Trophoblast cell (in vitro differentiated cells and primary cell): ENCODE measurements at regions not wholly inside any gene's neighbourhood (a gene's known extent, or its start where the extent isn't known, plus 50 kb on each side); places are given as distances from the start of the nearest gene placed in this dataset.

Experiments used
- DNase-seq, 2 donors: peaks; one replicate each; pipeline ENCODE4 v3.0.0-alpha.2; 2016
- H2AFZ ChIP-seq: 2 replicates; pipeline ENCODE4 v1.6.1; 2013; ENCODE audit warnings: low read length, moderate library complexity, mild to moderate bottlenecking; ENCODE audit not compliant: insufficient read depth, poor library complexity
- H2AK5ac ChIP-seq: 2 replicates; pipeline ENCODE4 v1.6.1; 2013; ENCODE audit warnings: mild to moderate bottlenecking, low read length
- H2BK120ac ChIP-seq: 2 replicates; pipeline ENCODE4 v1.6.1; 2013; ENCODE audit warnings: low read length, mild to moderate bottlenecking, moderate library complexity; ENCODE audit not compliant: insufficient read depth, poor library complexity
- H2BK12ac ChIP-seq: 2 replicates; pipeline ENCODE4 v1.6.1; 2013; ENCODE audit warnings: mild to moderate bottlenecking, low read length, moderate library complexity
- H2BK5ac ChIP-seq: 2 replicates; pipeline ENCODE4 v1.6.1; 2013; ENCODE audit warnings: low read length, low read depth, moderate library complexity, mild to moderate bottlenecking; ENCODE audit not compliant: poor library complexity
- H3K14ac ChIP-seq: 2 replicates; pipeline ENCODE4 v1.6.1; 2013; ENCODE audit warnings: mild to moderate bottlenecking, low read length
- H3K18ac ChIP-seq: 2 replicates; pipeline ENCODE4 v1.6.1; 2013; ENCODE audit warnings: mild to moderate bottlenecking, low read length
- H3K23ac ChIP-seq: 2 replicates; pipeline ENCODE4 v1.6.1; 2013; ENCODE audit warnings: low read length
- H3K27ac ChIP-seq: 2 replicates; pipeline ENCODE4 v1.5.1; 2013; ENCODE audit warnings: low read depth, mild to moderate bottlenecking, inconsistent platforms, low read length, moderate library complexity
- H3K27me3 ChIP-seq: 2 replicates; pipeline ENCODE4 v1.6.1; 2013; ENCODE audit warnings: inconsistent platforms, mild to moderate bottlenecking, low read length, moderate library complexity; ENCODE audit not compliant: insufficient read depth
- H3K36me3 ChIP-seq, 2 experiments: 1 replicate in 1 of 2; 2 replicates in 1 of 2; pipeline ENCODE4 v1.6.1; 2013; ENCODE audit warnings: low read length in 2 of 2, mild to moderate bottlenecking in 2 of 2, moderate library complexity in 1 of 2; ENCODE audit not compliant: insufficient read depth in 2 of 2, control insufficient read depth in 1 of 2
- H3K4ac ChIP-seq: 2 replicates; pipeline ENCODE4 v1.6.1; 2013; ENCODE audit warnings: low read depth, mild to moderate bottlenecking, low read length, moderate library complexity
- H3K4me1 ChIP-seq, 2 experiments: 1 replicate in 1 of 2; 2 replicates in 1 of 2; pipeline ENCODE4 v1.6.1; 2013; ENCODE audit warnings: low read length in 2 of 2, mild to moderate bottlenecking in 2 of 2, moderate library complexity in 1 of 2; ENCODE audit not compliant: insufficient read depth in 2 of 2, control insufficient read depth in 1 of 2
- H3K4me2 ChIP-seq: 2 replicates; pipeline ENCODE4 v1.6.1; 2013; ENCODE audit warnings: inconsistent platforms, mild to moderate bottlenecking, low read length, moderate library complexity
- H3K4me3 ChIP-seq: 2 replicates; pipeline ENCODE4 v1.5.1; 2013; ENCODE audit warnings: mild to moderate bottlenecking, low read depth, low read length, inconsistent platforms
- H3K79me1 ChIP-seq: one replicate; pipeline ENCODE4 v1.6.1; 2013; ENCODE audit warnings: low read length
- H3K79me2 ChIP-seq: 2 replicates; pipeline ENCODE4 v1.6.1; 2013; ENCODE audit warnings: low read length, mild to moderate bottlenecking; ENCODE audit not compliant: control insufficient read depth, insufficient read depth, poor library complexity
- H3K9ac ChIP-seq: 2 replicates; pipeline ENCODE4 v1.6.1; 2013; ENCODE audit warnings: mild to moderate bottlenecking, low read length
- H3K9me3 ChIP-seq: 2 replicates; pipeline ENCODE4 v1.6.1; 2013; ENCODE audit warnings: low read depth, mild to moderate bottlenecking, control low read depth, inconsistent platforms, low read length; ENCODE audit not compliant: insufficient read depth
- H4K12ac ChIP-seq: 2 replicates; pipeline ENCODE4 v1.6.1; 2013; ENCODE audit warnings: low read depth, mild to moderate bottlenecking, low read length, moderate library complexity
- H4K8ac ChIP-seq: 2 replicates; pipeline ENCODE4 v1.6.1; 2013; ENCODE audit warnings: low read depth, mild to moderate bottlenecking, low read length, moderate library complexity
- H4K91ac ChIP-seq: one replicate; pipeline ENCODE4 v1.6.1; 2013; ENCODE audit warnings: low read depth, mild to moderate bottlenecking, low read length, moderate library complexity
- WGBS: extraction: QIAGEN DNeasy Blood & Tissue Kit; methylation state at CpG from one replicate; pipeline ENCODE4 v1.1.7; 2013; ENCODE audit warnings: missing lambda C conversion rate; ENCODE audit not compliant: insufficient read length, insufficient coverage; ENCODE audit errors: extremely low coverage; 5-methylcytosine and 5-hydroxymethylcytosine counted together

- H3K27me3 ChIP-seq, result no peaks in the 10 kb centered on the region
- H3K4me2 ChIP-seq, result no peak overlapping the region
- H3K79me1 ChIP-seq, result no peaks in the 10 kb centered on the region
- no peaks in the 10 kb centered on the region for H3K9me3 ChIP-seq
- no peak overlapping the region for H4K91ac ChIP-seq
- no peak overlapping the region for H2BK120ac ChIP-seq
- H3K9ac ChIP-seq, result no peak overlapping the region
- H3K4me1 ChIP-seq, result no peaks in the 10 kb centered on the region
- DNase-seq, result no peak
- no peak overlapping the region for H3K4ac ChIP-seq
- no peaks in the 10 kb centered on the region for H3K36me3 ChIP-seq
- H3K79me2 ChIP-seq, result no peaks in the 10 kb centered on the region
- WGBS, result no CpG with 5 or more reads among the region's 5 CpGs
- H4K12ac ChIP-seq, result no peak overlapping the region
- no peak overlapping the region for H2BK12ac ChIP-seq
- H2AK5ac ChIP-seq, result no peak overlapping the region
- H2BK5ac ChIP-seq, result no peak overlapping the region
- H3K14ac ChIP-seq, result no peak overlapping the region
- H3K23ac ChIP-seq, result no peak overlapping the region
- no peak overlapping the region for H3K27ac ChIP-seq
- H2AFZ ChIP-seq, result no peak overlapping the region
- no peak overlapping the region for H3K18ac ChIP-seq
- H4K8ac ChIP-seq, result no peak overlapping the region
- no peak overlapping the region for H3K4me3 ChIP-seq
Measured at GRCh38 chr2:204380141-204380881, 165.0 kb upstream of the PARD3B start.

- Histone ChIP-seq H3K23ac (no peak overlapping the region), H3K14ac (no peak overlapping the region), H3K27ac (no peak overlapping the region), H4K12ac (no peak overlapping the region), H3K4me1 (no peaks in the 10 kb centered on the region), H3K36me3 (no peaks in the 10 kb centered on the region), H2BK12ac (no peak overlapping the region), H2BK120ac (no peak overlapping the region), H3K9me3 (no peaks in the 10 kb centered on the region), H4K8ac (no peak overlapping the region), H3K9ac (no peak overlapping the region), H4K91ac (no peak overlapping the region), H3K79me2 (no peaks in the 10 kb centered on the region), H3K18ac (no peak overlapping the region), H2BK5ac (no peak overlapping the region), H3K79me1 (no peaks in the 10 kb centered on the region), H3K4me3 (no peak overlapping the region), H2AK5ac (no peak overlapping the region), H3K4me2 (no peak overlapping the region), H2AFZ (no peak overlapping the region), H3K27me3 (no peaks in the 10 kb centered on the region), H3K4ac (no peak overlapping the region)
- no CpG with 5 or more reads among the region's 2 CpGs for WGBS
- no peak for DNase-seq
Measured at GRCh38 chr2:204386668-204387067, 158.6 kb upstream of the PARD3B start.

- Histone ChIP-seq H3K23ac (no peak overlapping the region), H3K4me3 (no peak overlapping the region), H2BK12ac (no peak overlapping the region), H3K4ac (no peak overlapping the region), H2BK5ac (no peak overlapping the region), H3K9ac (no peak overlapping the region), H4K12ac (no peak overlapping the region), H4K8ac (no peak overlapping the region), H2AK5ac (no peak overlapping the region), H3K14ac (no peak overlapping the region), H2BK120ac (no peak overlapping the region), H3K9me3 (no peaks in the 10 kb centered on the region), H3K27ac (no peak overlapping the region), H3K18ac (no peak overlapping the region), H3K4me1 (no peaks in the 10 kb centered on the region), H3K79me2 (no peaks in the 10 kb centered on the region), H3K4me2 (no peak overlapping the region), H3K36me3 (no peaks in the 10 kb centered on the region), H4K91ac (no peak overlapping the region), H2AFZ (no peak overlapping the region), H3K79me1 (no peaks in the 10 kb centered on the region), H3K27me3 (no peaks in the 10 kb centered on the region)
- no CpG with 5 or more reads among the region's 1 CpG for WGBS
- DNase-seq, result no peak
Measured at GRCh38 chr2:204389120-204389519, 156.2 kb upstream of the PARD3B start.

GRCh38 chr2:204389856-204390255 is 155.4 kb upstream of the PARD3B start:
- Histone ChIP-seq H3K4me2 (no peak overlapping the region), H3K27ac (no peak overlapping the region), H4K12ac (no peak overlapping the region), H2BK5ac (no peak overlapping the region), H2AFZ (no peak overlapping the region), H2AK5ac (no peak overlapping the region), H3K4me1 (no peaks in the 10 kb centered on the region), H3K14ac (no peak overlapping the region), H2BK12ac (no peak overlapping the region), H3K9ac (no peak overlapping the region), H4K91ac (no peak overlapping the region), H3K36me3 (no peaks in the 10 kb centered on the region), H2BK120ac (no peak overlapping the region), H4K8ac (no peak overlapping the region), H3K79me1 (no peaks in the 10 kb centered on the region), H3K18ac (no peak overlapping the region), H3K79me2 (no peaks in the 10 kb centered on the region), H3K4me3 (no peak overlapping the region), H3K27me3 (no peaks in the 10 kb centered on the region), H3K23ac (no peak overlapping the region), H3K9me3 (no peaks in the 10 kb centered on the region), H3K4ac (no peak overlapping the region)
- WGBS, result no CpG with 5 or more reads among the region's 1 CpG
- no peak for DNase-seq
